Right lung (tissue), 2 donors: ENCODE measurements at regions not wholly inside any gene's neighbourhood (a gene's known extent, or its start where the extent isn't known, plus 50 kb on each side); places are given as distances from the start of the nearest gene placed in this dataset.

ENCODE experiments used
- DNase-seq, 2 donors: peaks; one replicate each; pipeline ENCODE4 v3.0.0-alpha.2; 2013

- DNase-seq: no peak
Observed at GRCh38 chr13:40384976-40385857, 281.2 kb downstream of the FOXO1 start.

- no peak for DNase-seq
Observed at GRCh38 chr13:40385858-40386180, 280.6 kb downstream of the FOXO1 start.

GRCh38 chr13:40386586-40386985 lies 279.9 kb downstream of the FOXO1 start:
- no peak for DNase-seq

- DNase-seq: no peak
Observed at GRCh38 chr13:40387775-40388174, 278.7 kb downstream of the FOXO1 start.

- DNase-seq: no peak
Observed at GRCh38 chr13:40388617-40389016, 277.8 kb downstream of the FOXO1 start.

- no peak for DNase-seq
Observed at GRCh38 chr13:40389081-40389641, 277.3 kb downstream of the FOXO1 start.

- no peak for DNase-seq
Observed at GRCh38 chr13:40390401-40390916, 276.0 kb downstream of the FOXO1 start.

- DNase-seq: no peak
Observed at GRCh38 chr13:40391788-40392187, 274.7 kb downstream of the FOXO1 start.

GRCh38 chr13:40394304-40394985 lies 272.0 kb downstream of the FOXO1 start:
- no peak for DNase-seq

GRCh38 chr13:40398065-40398464 lies 268.4 kb downstream of the FOXO1 start:
- no peak for DNase-seq

GRCh38 chr13:40399756-40400155 lies 266.7 kb downstream of the FOXO1 start:
- DNase-seq: no peak

GRCh38 chr13:40401911-40402776 lies 264.3 kb downstream of the FOXO1 start:
- peak; percentile 83 to 84 for DNase-seq

- DNase-seq: peak in 1 of 2 donors; percentile 17
Observed at GRCh38 chr13:40402931-40403431, 263.5 kb downstream of the FOXO1 start.

GRCh38 chr13:40403509-40404241 lies 262.8 kb downstream of the FOXO1 start:
- no peak for DNase-seq

GRCh38 chr13:40404407-40404806 lies 262.0 kb downstream of the FOXO1 start:
- DNase-seq: no peak

- no peak for DNase-seq
Observed at GRCh38 chr13:40404967-40405716, 261.3 kb downstream of the FOXO1 start.

GRCh38 chr13:40406405-40407120 lies 259.9 kb downstream of the FOXO1 start:
- DNase-seq: no peak

- DNase-seq: no peak
Observed at GRCh38 chr13:40407567-40407966, 258.9 kb downstream of the FOXO1 start.

- DNase-seq: no peak
Observed at GRCh38 chr13:40408602-40409001, 257.8 kb downstream of the FOXO1 start.
